Endothelial cell of umbilical vein (primary cell): ENCODE measurements at regions not wholly inside any gene's neighbourhood (a gene's known extent, or its start where the extent isn't known, plus 50 kb on each side); places are given as distances from the start of the nearest gene placed in this dataset.

ENCODE experiments used
- BruUV-seq: library from RNA; stranded (reverse); fragments of 400-500 nt; replicated peaks from 2 replicates; lab custom pipeline; 2021; lab: Mats Ljungman, UMichigan
- CTCF ChIA-PET: fragments of 300-600, 350-600 bp; sonication (Branson Sonifier 250); formaldehyde crosslinking; loops from one replicate; lab custom pipeline; 2021; ENCODE audit warnings: antibody characterized with exemption, inconsistent platforms; lab: Charles Lee
- POLR2A ChIA-PET: fragments of 300-600, 350-600 bp; sonication (Branson Sonifier 250); formaldehyde crosslinking; loops from one replicate; lab custom pipeline; 2021; ENCODE audit warnings: antibody characterized with exemption, inconsistent platforms; lab: Charles Lee
- DNase-seq: peaks from one replicate; pipeline ENCODE4 v3.0.0-alpha.2; 2011; ENCODE audit warnings: low read depth, low spot score
- FAIRE-seq: peaks from 2 replicates; lab custom pipeline; 2011; peaks lifted over from hg19 to GRCh38; lab: Jason Lieb, UNC
- H2AFZ ChIP-seq: 2 replicates; pipeline ENCODE4 v1.6.0; 2012; ENCODE audit warnings: low read depth, low read length, control low read depth, inconsistent platforms
- H3K27ac ChIP-seq: 2 replicates; pipeline ENCODE4 v1.5.1; 2011; ENCODE audit warnings: low read depth, mild to moderate bottlenecking, control low read depth, low read length, moderate library complexity; ENCODE audit not compliant: insufficient read depth
- H3K27me3 ChIP-seq, 2 experiments: 2 replicates each; pipeline versions ENCODE4 v1.6.0 to v1.6.1; 2011; ENCODE audit warnings: low read length in 2 of 2, mixed read lengths in 1 of 2; ENCODE audit not compliant: control insufficient read depth in 2 of 2, insufficient read depth in 2 of 2
- H3K36me3 ChIP-seq, 2 experiments: 2 replicates in 1 of 2; 3 replicates in 1 of 2; pipeline ENCODE4 v1.5.1; 2011; ENCODE audit warnings: low read length in 2 of 2, mild to moderate bottlenecking in 1 of 2, moderate library complexity in 1 of 2; ENCODE audit not compliant: control insufficient read depth in 2 of 2, insufficient read depth in 2 of 2; ENCODE audit errors: extremely low read depth in 1 of 2
- H3K4me1 ChIP-seq: 3 replicates; pipeline ENCODE4 v1.5.1; 2011; ENCODE audit warnings: mild to moderate bottlenecking, low read length; ENCODE audit not compliant: control insufficient read depth, insufficient read depth; ENCODE audit errors: extremely low read depth
- H3K4me2 ChIP-seq: 2 replicates; pipeline ENCODE4 v1.6.1; 2011; ENCODE audit warnings: low read length, control low read depth, mixed read lengths; ENCODE audit not compliant: insufficient read depth
- H3K4me3 ChIP-seq, 3 experiments: fragments of 200-600 bp in 1 of 3; sonication (generic), shearing (Covaris generic) in 1 of 3; replicated peaks in 1 of 3; 2 replicates each; pipeline ENCODE4 v1.5.1; 2011 to 2016; ENCODE audit warnings: control low read depth in 3 of 3, low read length in 3 of 3, mild to moderate bottlenecking in 2 of 3, inconsistent platforms in 1 of 3, low read depth in 1 of 3, moderate library complexity in 1 of 3; ENCODE audit not compliant: insufficient read depth in 1 of 3
- H3K79me2 ChIP-seq: 2 replicates; pipeline ENCODE4 v1.6.0; 2012; ENCODE audit warnings: low read length, inconsistent platforms; ENCODE audit not compliant: control insufficient read depth, insufficient read depth
- H3K9ac ChIP-seq: replicated peaks from 2 replicates; pipeline ENCODE3; 2011; ENCODE audit warnings: low read length, control low read depth; ENCODE audit not compliant: insufficient read depth; ENCODE audit errors: extremely low read depth
- H3K9me1 ChIP-seq: replicated peaks from 3 replicates; pipeline ENCODE4 v1.6.0; 2011; ENCODE audit warnings: mild to moderate bottlenecking, low read length; ENCODE audit not compliant: control insufficient read depth, insufficient read depth; ENCODE audit errors: extremely low read depth
- H3K9me3 ChIP-seq: replicated peaks from 2 replicates; pipeline ENCODE4 v1.5.1; 2012; ENCODE audit warnings: low read length, inconsistent platforms; ENCODE audit not compliant: control insufficient read depth, insufficient read depth
- H4K20me1 ChIP-seq: replicated peaks from 2 replicates; pipeline ENCODE3; 2011; ENCODE audit warnings: mild to moderate bottlenecking, low read length; ENCODE audit not compliant: control insufficient read depth, insufficient read depth; ENCODE audit errors: extremely low read depth
- CTCF ChIP-seq, 2 donors: IDR thresholded peaks; 1 replicate in 1 of 2; 2 replicates in 1 of 2; pipeline ENCODE4 v1.5.1; 2011; ENCODE audit warnings: low read length in 2 of 2, mild to moderate bottlenecking in 2 of 2, moderate library complexity in 2 of 2, control low read depth in 1 of 2, inconsistent platforms in 1 of 2, low read depth in 1 of 2; ENCODE audit not compliant: insufficient read depth in 1 of 2; ENCODE audit errors: extremely low read depth in 1 of 2
- EZH2 ChIP-seq: IDR thresholded peaks from 2 replicates; pipeline ENCODE4 v1.6.1; 2012; ENCODE audit warnings: borderline replicate concordance, low read depth, mild to moderate bottlenecking, moderate library complexity, low read length, inconsistent platforms; ENCODE audit not compliant: severe bottlenecking
- FOS ChIP-seq: IDR thresholded peaks from 2 replicates; pipeline ENCODE4 v1.6.1; 2011; ENCODE audit warnings: mild to moderate bottlenecking, low read length, moderate library complexity, borderline replicate concordance; ENCODE audit not compliant: insufficient read depth
- GATA2 ChIP-seq: IDR thresholded peaks from 2 replicates; pipeline ENCODE4 v1.7.0; 2011; ENCODE audit warnings: low read depth, mild to moderate bottlenecking, moderate library complexity, mixed read lengths, low read length; ENCODE audit not compliant: insufficient read length, insufficient read depth
- JUN ChIP-seq: IDR thresholded peaks from 2 replicates; pipeline ENCODE4 v1.6.1; 2011; ENCODE audit warnings: borderline replicate concordance, low read depth; ENCODE audit not compliant: insufficient read length, insufficient read depth
- MAX ChIP-seq: IDR thresholded peaks from 2 replicates; pipeline ENCODE4 v1.6.1; 2011; ENCODE audit not compliant: insufficient read depth, insufficient read length
- MYC ChIP-seq: IDR thresholded peaks from one replicate; pipeline ENCODE4 v1.6.1; 2011; ENCODE audit warnings: mild to moderate bottlenecking, low read depth, low read length
- POLR2A ChIP-seq: IDR thresholded peaks from 2 replicates; pipeline ENCODE4 v1.6.1; 2012; ENCODE audit warnings: low read depth, mild to moderate bottlenecking, control low read depth, low read length
- POLR2AphosphoS5 ChIP-seq: IDR thresholded peaks from 2 replicates; pipeline ENCODE4 v1.6.1; 2012; ENCODE audit warnings: low read depth, mild to moderate bottlenecking, control low read depth, low read length, moderate library complexity; ENCODE audit not compliant: insufficient read depth
- dilution Hi-C: fragments of 300-500 bp; cut with MboI; formaldehyde crosslinking; loops from one replicate; pipeline ENCODE4 v1.15.0; 2019; ENCODE audit warnings: low sequenced_read_pairs; ENCODE audit not compliant: extremely low pct_ligation_motif_present
- intact Hi-C: fragments of 100-400 bp; cut with micrococcal nuclease; formaldehyde crosslinking; loops from one replicate; pipeline ENCODE4 v1.10.0; 2022

DNA sequence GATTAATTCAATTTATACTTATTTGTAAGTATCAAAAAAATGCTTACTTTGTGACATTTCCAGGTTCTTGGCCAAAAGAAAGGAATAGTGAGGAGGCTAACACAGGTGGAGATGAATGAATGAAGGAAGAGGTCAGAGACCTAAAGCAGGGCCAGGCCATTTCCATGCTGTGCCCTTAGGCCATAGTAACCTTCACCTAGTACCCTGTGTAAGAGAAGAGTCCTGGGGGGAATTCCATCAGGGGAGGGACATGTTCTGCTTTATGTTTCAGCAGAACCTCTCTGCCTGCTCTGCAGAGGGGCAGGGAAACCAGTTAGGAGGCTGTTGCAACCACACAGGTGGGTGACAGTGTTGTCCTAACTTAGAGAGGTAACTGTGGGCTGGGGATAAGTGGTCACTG, 204.2 kb upstream of the CDH20 start:
- intact Hi-C loops (no loop called here), dilution Hi-C loops (no loop called here)
- H2AFZ ChIP-seq, result no peak overlapping the region
- no peaks in the 10 kb centered on the region for H3K4me1 ChIP-seq
- no peak for TF ChIP-seq MYC
- no peak for TF ChIP-seq EZH2
- no peak for TF ChIP-seq POLR2A
- TF ChIP-seq MAX, result no peak
- TF ChIP-seq JUN, result no peak
- TF ChIP-seq FOS, result no peak
- TF ChIP-seq GATA2, result no peak
- no peak for TF ChIP-seq POLR2AphosphoS5
- TF ChIP-seq CTCF (IDR thresholded peaks at IDR 0.05; ENCODE audit: extremely low read depth in 1 of 2, insufficient read depth in 1 of 2, low read depth in 1 of 2, low read length in 2 of 2), result no peak
- no peaks in the 10 kb centered on the region for H3K79me2 ChIP-seq
- CTCF ChIA-PET, result no interaction called here
- no peaks in the 10 kb centered on the region for H4K20me1 ChIP-seq
- FAIRE-seq, result no peak
- H3K27ac ChIP-seq, result no peak overlapping the region
- no TSS peak for BruUV-seq
- no peaks in the 10 kb centered on the region for H3K27me3 ChIP-seq
- H3K9me1 ChIP-seq, result no peaks in the 10 kb centered on the region
- H3K36me3 ChIP-seq, result no peaks in the 10 kb centered on the region
- POLR2A ChIA-PET, result no interaction called here
- H3K4me2 ChIP-seq, result no peak overlapping the region
- H3K4me3 ChIP-seq, result no peak overlapping the region
- no peak overlapping the region for H3K9ac ChIP-seq
- no peak for DNase-seq
- H3K9me3 ChIP-seq, result no peaks in the 10 kb centered on the region
